ENCODE measurements at regions not wholly inside any gene's neighbourhood (a gene's known extent, or its start where the extent isn't known, plus 50 kb on each side); places are given as distances from the start of the nearest gene placed in this dataset.
"Not testable (repeated sequence)": the region's sequence is repeated elsewhere in the genome, so short reads cannot be mapped to it uniquely, and the experiment has no call there.

GRCh38 chr18:70419526-70419925 lies 130.7 kb downstream of the SOCS6 start:
- DNase-seq (ENCODE audit: low read depth), result peak; percentile 12

GRCh38 chr18:70418546-70419311 lies 129.9 kb downstream of the SOCS6 start:
- DNase-seq (ENCODE audit: low read depth), result no peak

GRCh38 chr18:70417847-70418246 lies 129.0 kb downstream of the SOCS6 start:
- no peak for DNase-seq (ENCODE audit: low read depth)

GRCh38 chr18:70416496-70416895 lies 127.7 kb downstream of the SOCS6 start:
- DNase-seq (ENCODE audit: low read depth), result no peak

- no peak for DNase-seq (ENCODE audit: low read depth)
Observed at GRCh38 chr18:70415823-70416488, 127.1 kb downstream of the SOCS6 start.

GRCh38 chr18:70414315-70414900 lies 125.6 kb downstream of the SOCS6 start:
- no peak for DNase-seq (ENCODE audit: low read depth)

- DNase-seq (ENCODE audit: low read depth), result no peak
Observed at GRCh38 chr18:70413455-70413854, 124.6 kb downstream of the SOCS6 start.

- no peak for DNase-seq (ENCODE audit: low read depth)
Observed at GRCh38 chr18:70411876-70412435, 123.1 kb downstream of the SOCS6 start.

GRCh38 chr18:70411307-70411706 lies 122.5 kb downstream of the SOCS6 start:
- DNase-seq (ENCODE audit: low read depth), result no peak

- no peak for DNase-seq (ENCODE audit: low read depth)
Observed at GRCh38 chr18:70405052-70405451, 116.2 kb downstream of the SOCS6 start.

GRCh38 chr18:70400476-70400875 lies 111.6 kb downstream of the SOCS6 start:
- no peak for DNase-seq (ENCODE audit: low read depth)

GRCh38 chr18:70398076-70398475 lies 109.2 kb downstream of the SOCS6 start:
- DNase-seq (ENCODE audit: low read depth), result no peak

GRCh38 chr18:70397259-70397925 lies 108.5 kb downstream of the SOCS6 start:
- no peak for DNase-seq (ENCODE audit: low read depth)

GRCh38 chr18:70395771-70396170 lies 106.9 kb downstream of the SOCS6 start:
- DNase-seq (ENCODE audit: low read depth), result not testable (repeated sequence)

GRCh38 chr18:70394672-70395071 lies 105.8 kb downstream of the SOCS6 start:
- no peak for DNase-seq (ENCODE audit: low read depth)

- no peak for DNase-seq (ENCODE audit: low read depth)
Observed at GRCh38 chr18:70390371-70391090, 101.7 kb downstream of the SOCS6 start.

- not testable (repeated sequence) for DNase-seq (ENCODE audit: low read depth)
Observed at GRCh38 chr18:70389036-70389435, 100.2 kb downstream of the SOCS6 start.

- no peak for DNase-seq (ENCODE audit: low read depth)
Observed at GRCh38 chr18:70387027-70387426, 98.2 kb downstream of the SOCS6 start.

GRCh38 chr18:70386582-70386981 lies 97.7 kb downstream of the SOCS6 start:
- DNase-seq (ENCODE audit: low read depth), result no peak

- no peak for DNase-seq (ENCODE audit: low read depth)
Observed at GRCh38 chr18:70385474-70385873, 96.6 kb downstream of the SOCS6 start.

- DNase-seq (ENCODE audit: low read depth), result peak; percentile 50
Observed at GRCh38 chr18:70384181-70384790, 95.4 kb downstream of the SOCS6 start.
